Activated CD4-positive, alpha-beta memory T cell treated with anti-CD3 and anti-CD28 coated beads for 36 hours (primary cell): ENCODE measurements at regions not wholly inside any gene's neighbourhood (a gene's known extent, or its start where the extent isn't known, plus 50 kb on each side); places are given as distances from the start of the nearest gene placed in this dataset.

Experiments used
- CTCF ChIA-PET: fragments of 350-600 bp; sonication (Branson Sonifier 250); formaldehyde crosslinking; loops from one replicate; lab custom pipeline; 2021; ENCODE audit warnings: antibody characterized with exemption, inconsistent platforms; lab: Charles Lee
- POLR2A ChIA-PET: fragments of 350-600 bp; sonication (Branson Sonifier 250); formaldehyde crosslinking; loops from one replicate; lab custom pipeline; 2021; ENCODE audit warnings: antibody characterized with exemption; lab: Charles Lee
- DNase-seq: peaks from one replicate; pipeline ENCODE4 v3.0.0-alpha.2; 2020
- H3K27ac Mint-ChIP-seq: one replicate; pipeline ENCODE4 v1.8.0; 2021; ENCODE audit warnings: mixed read lengths
- H3K27me3 Mint-ChIP-seq: one replicate; pipeline ENCODE4 v1.8.0; 2021; ENCODE audit warnings: mixed read lengths
- H3K36me3 Mint-ChIP-seq: one replicate; pipeline ENCODE4 v1.8.0; 2021; ENCODE audit warnings: mixed read lengths
- H3K4me1 Mint-ChIP-seq: one replicate; pipeline ENCODE4 v1.8.0; 2021; ENCODE audit warnings: low read depth, mixed read lengths
- H3K4me3 Mint-ChIP-seq: one replicate; pipeline ENCODE4 v1.8.0; 2021; ENCODE audit warnings: mild to moderate bottlenecking, mixed read lengths
- H3K9me3 Mint-ChIP-seq: one replicate; pipeline ENCODE4 v1.8.0; 2021; ENCODE audit warnings: mixed read lengths
- intact Hi-C: fragments of 100-400 bp; cut with micrococcal nuclease; formaldehyde crosslinking; loops from one replicate; pipeline ENCODE4 v1.15.1; 2023

DNA sequence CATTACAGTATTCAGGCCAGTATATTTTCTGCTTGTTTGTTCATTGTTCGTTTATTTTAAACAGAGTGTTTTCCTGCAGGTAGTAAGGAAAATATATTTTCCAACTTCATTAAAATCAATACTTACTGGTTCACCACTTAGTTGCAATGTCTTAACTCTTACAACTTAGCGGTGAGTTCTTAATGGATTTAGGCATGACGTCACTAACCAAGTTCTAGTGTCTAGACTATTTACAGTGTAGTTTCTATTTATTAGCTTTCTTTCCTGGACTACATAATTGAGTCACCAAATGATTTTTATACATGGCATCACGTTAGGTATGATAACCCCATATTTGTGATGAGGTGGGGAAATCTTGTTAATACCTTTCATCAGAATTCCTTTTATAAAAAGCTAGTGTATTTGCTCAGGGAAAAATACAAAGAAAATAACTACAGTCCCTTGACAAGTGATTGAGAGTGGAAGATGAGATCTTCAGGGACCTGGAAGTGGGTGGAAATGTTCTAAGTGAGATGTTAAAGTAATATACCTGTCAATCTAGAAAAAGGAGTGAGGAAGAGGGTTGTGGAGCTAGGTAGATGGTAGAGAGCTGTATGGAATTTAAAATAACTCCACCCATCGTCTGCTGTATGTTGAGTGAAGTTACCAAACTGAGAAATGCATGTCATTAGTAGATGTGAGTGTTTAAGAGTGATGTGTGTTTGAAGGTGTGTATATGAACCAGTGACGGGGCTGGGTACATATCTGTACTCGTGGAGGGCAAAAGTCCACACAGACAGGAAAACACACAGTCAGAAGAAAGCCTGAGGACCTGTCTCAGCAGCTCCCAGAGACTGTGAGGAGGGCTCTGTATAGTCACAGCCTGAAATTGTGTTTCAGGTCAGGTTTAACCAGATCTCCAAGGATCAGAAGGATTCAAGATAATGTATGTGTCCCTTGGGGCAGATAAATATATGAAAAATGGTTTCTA, 197.6 kb upstream of the ADAMTS5 start:
- Mint-ChIP-seq H3K9me3 (no peaks in the 10 kb centered on the region), H3K36me3 (no peaks in the 10 kb centered on the region), H3K27me3 (no peaks in the 10 kb centered on the region), H3K27ac (no peak overlapping the region), H3K4me3 (no peak overlapping the region), H3K4me1 (no peaks in the 10 kb centered on the region)
- no peak for DNase-seq
- CTCF ChIA-PET, result no interaction called here
- intact Hi-C loops, result no loop called here
- POLR2A ChIA-PET, result no interaction called here

GRCh38 chr21:27158967-27159366, 192.1 kb upstream of the ADAMTS5 start:
- Mint-ChIP-seq H3K36me3 (no peaks in the 10 kb centered on the region), H3K4me3 (no peak overlapping the region), H3K27me3 (no peaks in the 10 kb centered on the region), H3K27ac (no peak overlapping the region), H3K4me1 (no peaks in the 10 kb centered on the region), H3K9me3 (peaks cover 4% of the 10 kb centered on the region)
- ChIA-PET CTCF (no interaction called here), POLR2A (no interaction called here)
- intact Hi-C loops, result no loop called here
- DNase-seq, result no peak

GRCh38 chr21:27157097-27157496, 190.2 kb upstream of the ADAMTS5 start:
- Mint-ChIP-seq H3K36me3 (no peaks in the 10 kb centered on the region), H3K4me1 (no peaks in the 10 kb centered on the region), H3K27me3 (no peaks in the 10 kb centered on the region), H3K27ac (no peak overlapping the region), H3K9me3 (peaks cover 4% of the 10 kb centered on the region), H3K4me3 (no peak overlapping the region)
- CTCF ChIA-PET, result no interaction called here
- no peak for DNase-seq
- POLR2A ChIA-PET, result no interaction called here
- intact Hi-C loops, result no loop called here

- ChIA-PET POLR2A (no interaction called here), CTCF (no interaction called here)
- intact Hi-C loops, result no loop called here
- Mint-ChIP-seq H3K27ac (no peak overlapping the region), H3K27me3 (no peaks in the 10 kb centered on the region), H3K4me3 (no peak overlapping the region), H3K9me3 (peaks cover 4% of the 10 kb centered on the region), H3K36me3 (no peaks in the 10 kb centered on the region), H3K4me1 (no peaks in the 10 kb centered on the region)
- DNase-seq, result no peak
Observed at GRCh38 chr21:27156666-27157065, 189.8 kb upstream of the ADAMTS5 start.

DNA sequence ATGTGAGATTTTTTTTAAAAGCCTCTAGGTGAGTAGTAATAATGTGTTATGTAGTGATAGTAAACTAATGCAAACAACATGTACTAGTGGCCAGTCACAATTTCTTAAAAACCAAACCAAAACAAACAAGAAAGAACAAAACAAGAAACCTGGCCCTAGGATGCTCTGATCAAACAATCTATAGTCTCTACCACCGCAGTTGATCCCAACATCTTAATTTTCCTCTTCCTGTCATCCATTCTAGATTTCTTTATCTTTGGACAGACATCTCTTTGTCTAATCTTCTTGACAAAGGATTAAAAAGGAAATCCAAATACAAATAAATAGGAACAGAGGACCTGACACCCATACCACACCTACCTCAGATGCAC, 188.2 kb upstream of the ADAMTS5 start:
- intact Hi-C loops, result no loop called here
- H3K4me3 Mint-ChIP-seq, result no peak overlapping the region
- H3K9me3 Mint-ChIP-seq, result peaks cover 4% of the 10 kb centered on the region
- no peaks in the 10 kb centered on the region for H3K4me1 Mint-ChIP-seq
- no peak overlapping the region for H3K27ac Mint-ChIP-seq
- no peaks in the 10 kb centered on the region for H3K36me3 Mint-ChIP-seq
- ChIA-PET CTCF (no interaction called here), POLR2A (no interaction called here)
- no peaks in the 10 kb centered on the region for H3K27me3 Mint-ChIP-seq
- DNase-seq, result no peak

DNA sequence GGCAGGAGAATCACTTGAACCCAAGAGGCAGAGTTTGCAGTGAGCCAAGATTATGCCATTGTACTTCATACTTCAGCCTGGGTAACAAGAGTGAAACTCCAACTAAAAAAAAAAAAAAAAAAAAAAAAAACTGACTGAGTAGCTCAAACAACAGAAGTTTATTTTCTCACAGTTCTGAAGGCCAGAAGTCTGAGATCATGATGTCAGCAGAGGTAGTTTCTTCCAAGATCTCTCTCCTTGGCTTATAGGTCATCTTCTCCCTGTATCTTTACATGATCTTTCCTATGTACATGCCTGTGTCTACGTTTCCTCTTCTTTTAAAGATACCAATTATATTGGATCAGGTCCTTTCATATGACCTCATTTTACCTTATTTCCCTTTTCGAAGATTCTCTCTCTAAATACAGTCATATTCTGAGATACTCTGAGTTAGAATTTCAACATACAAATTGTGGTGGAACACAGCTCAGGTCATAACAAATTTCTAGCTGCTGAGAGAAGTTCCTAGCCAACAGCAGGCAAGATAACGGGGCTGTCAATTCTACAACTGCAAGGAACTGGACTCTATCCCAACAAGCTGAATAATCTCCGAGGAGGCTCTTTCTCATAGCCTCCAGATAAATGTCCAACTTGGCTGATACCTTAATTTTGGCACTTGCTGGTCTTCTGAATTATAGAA, 187.7 kb upstream of the ADAMTS5 start:
- intact Hi-C loops, result no loop called here
- no peak for DNase-seq
- no peaks in the 10 kb centered on the region for H3K4me1 Mint-ChIP-seq
- H3K27me3 Mint-ChIP-seq, result no peaks in the 10 kb centered on the region
- H3K9me3 Mint-ChIP-seq, result peaks cover 4% of the 10 kb centered on the region
- no peak overlapping the region for H3K4me3 Mint-ChIP-seq
- POLR2A ChIA-PET, result no interaction called here
- H3K36me3 Mint-ChIP-seq, result no peaks in the 10 kb centered on the region
- CTCF ChIA-PET, result no interaction called here
- no peak overlapping the region for H3K27ac Mint-ChIP-seq

- no peaks in the 10 kb centered on the region for H3K36me3 Mint-ChIP-seq
- H3K9me3 Mint-ChIP-seq, result peaks cover 10% of the 10 kb centered on the region
- DNase-seq, result no peak
- ChIA-PET POLR2A (no interaction called here), CTCF (no interaction called here)
- intact Hi-C loops, result no loop called here
- no peak overlapping the region for H3K27ac Mint-ChIP-seq
- H3K4me1 Mint-ChIP-seq, result no peaks in the 10 kb centered on the region
- H3K4me3 Mint-ChIP-seq, result no peak overlapping the region
- H3K27me3 Mint-ChIP-seq, result no peaks in the 10 kb centered on the region
Observed at GRCh38 chr21:27152996-27153395, 186.1 kb upstream of the ADAMTS5 start.

- H3K9me3 Mint-ChIP-seq, result peaks cover 8% of the 10 kb centered on the region
- POLR2A ChIA-PET, result no interaction called here
- H3K36me3 Mint-ChIP-seq, result no peaks in the 10 kb centered on the region
- intact Hi-C loops, result no loop called here
- H3K27me3 Mint-ChIP-seq, result no peaks in the 10 kb centered on the region
- no peaks in the 10 kb centered on the region for H3K4me1 Mint-ChIP-seq
- H3K27ac Mint-ChIP-seq, result no peak overlapping the region
- CTCF ChIA-PET, result no interaction called here
- no peak for DNase-seq
- no peak overlapping the region for H3K4me3 Mint-ChIP-seq
Observed at GRCh38 chr21:27149034-27149433, 182.1 kb upstream of the ADAMTS5 start.

DNA sequence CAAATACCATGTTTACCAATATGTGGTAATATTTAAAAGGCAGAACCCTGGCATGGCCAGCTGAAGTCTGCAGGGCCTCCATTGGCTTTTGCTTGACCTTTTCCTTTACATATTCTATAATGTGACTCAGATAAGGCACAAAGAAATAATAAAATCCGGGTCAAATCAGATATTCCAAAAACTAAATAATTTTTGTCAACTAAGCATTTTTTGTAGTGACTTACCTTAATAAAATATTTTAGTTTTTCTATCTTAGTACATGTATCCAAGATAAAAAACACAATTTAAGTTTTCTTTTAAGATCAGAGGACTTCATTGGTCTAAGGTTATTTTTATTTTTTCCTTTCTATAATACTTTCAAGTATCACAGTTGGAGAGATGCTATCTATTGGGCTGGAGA, 179.4 kb upstream of the ADAMTS5 start:
- H3K36me3 Mint-ChIP-seq, result no peaks in the 10 kb centered on the region

DNA sequence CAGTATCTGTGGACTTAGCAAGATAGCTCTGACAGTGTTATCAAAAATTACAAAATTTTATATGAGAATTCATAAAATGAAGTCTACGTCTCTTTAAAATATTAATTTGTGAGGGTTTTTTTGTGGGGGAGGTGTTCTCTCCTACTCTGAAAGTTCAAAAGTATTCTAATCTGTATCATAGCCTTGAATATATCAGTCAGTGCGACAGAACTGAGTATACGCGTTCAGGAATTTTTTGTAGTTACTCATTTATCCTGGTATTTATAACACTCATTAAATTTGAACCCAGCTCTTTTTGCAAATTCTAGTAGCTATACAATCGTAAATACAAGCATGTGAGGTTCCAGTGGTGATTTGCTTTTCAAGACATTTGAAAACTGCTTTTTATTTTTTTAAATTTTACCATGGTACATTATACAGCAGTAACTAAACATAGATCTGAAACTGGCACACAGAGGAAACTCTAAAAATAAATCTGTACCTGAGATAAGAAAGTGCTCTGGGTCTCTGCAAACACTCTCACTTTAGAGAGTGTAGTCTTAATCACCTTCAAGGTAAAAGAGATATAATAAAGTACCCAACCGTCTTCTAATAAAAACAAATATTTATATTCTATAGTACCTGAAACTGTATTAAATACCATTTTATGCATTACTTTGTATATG, 178.4 kb upstream of the ADAMTS5 start:
- no peak for DNase-seq
- ChIA-PET CTCF (no interaction called here), POLR2A (no interaction called here)
- Mint-ChIP-seq H3K9me3 (peaks cover 8% of the 10 kb centered on the region), H3K27ac (no peak overlapping the region), H3K27me3 (no peaks in the 10 kb centered on the region), H3K36me3 (no peaks in the 10 kb centered on the region), H3K4me1 (no peaks in the 10 kb centered on the region), H3K4me3 (no peak overlapping the region)
- intact Hi-C loops, result no loop called here

More for the DNA sequence above, 179.4 kb upstream of the ADAMTS5 start:
- intact Hi-C loops, result no loop called here
- ChIA-PET CTCF (no interaction called here), POLR2A (no interaction called here)
- Mint-ChIP-seq H3K27me3 (no peaks in the 10 kb centered on the region), H3K27ac (no peak overlapping the region), H3K4me1 (no peaks in the 10 kb centered on the region), H3K9me3 (peaks cover 8% of the 10 kb centered on the region), H3K4me3 (no peak overlapping the region)
- DNase-seq, result no peak

GRCh38 chr21:27143476-27143875, 176.6 kb upstream of the ADAMTS5 start:
- Mint-ChIP-seq H3K36me3 (no peaks in the 10 kb centered on the region), H3K27me3 (no peaks in the 10 kb centered on the region), H3K4me1 (no peaks in the 10 kb centered on the region), H3K27ac (no peak overlapping the region), H3K9me3 (peaks cover 6% of the 10 kb centered on the region), H3K4me3 (no peak overlapping the region)
- intact Hi-C loops, result no loop called here
- no peak for DNase-seq
- ChIA-PET POLR2A (no interaction called here), CTCF (no interaction called here)

- Mint-ChIP-seq H3K36me3 (no peaks in the 10 kb centered on the region), H3K27ac (no peak overlapping the region), H3K27me3 (no peaks in the 10 kb centered on the region)
Observed at GRCh38 chr21:27139526-27139925, 172.6 kb upstream of the ADAMTS5 start.

More at GRCh38 chr21:27139526-27139925, 172.6 kb upstream of the ADAMTS5 start:
- intact Hi-C loops, result no loop called here
- no peak for DNase-seq
- no peak overlapping the region for H3K4me3 Mint-ChIP-seq
- POLR2A ChIA-PET, result no interaction called here
- CTCF ChIA-PET, result no interaction called here
- H3K9me3 Mint-ChIP-seq, result no peaks in the 10 kb centered on the region
- H3K4me1 Mint-ChIP-seq, result no peaks in the 10 kb centered on the region
